NCI-H748 (cell line): ENCODE measurements at regions not wholly inside any gene's neighbourhood (a gene's known extent, or its start where the extent isn't known, plus 50 kb on each side); places are given as distances from the start of the nearest gene placed in this dataset.
A peak's percentile ranks its signal among the peaks of the same experiment; 100 is the strongest.

ENCODE experiments used
- DNase-seq: peaks from one replicate; lab custom pipeline; 2025; ENCODE audit not compliant: unreplicated experiment; lab: John Stamatoyannopoulos, UW

DNA sequence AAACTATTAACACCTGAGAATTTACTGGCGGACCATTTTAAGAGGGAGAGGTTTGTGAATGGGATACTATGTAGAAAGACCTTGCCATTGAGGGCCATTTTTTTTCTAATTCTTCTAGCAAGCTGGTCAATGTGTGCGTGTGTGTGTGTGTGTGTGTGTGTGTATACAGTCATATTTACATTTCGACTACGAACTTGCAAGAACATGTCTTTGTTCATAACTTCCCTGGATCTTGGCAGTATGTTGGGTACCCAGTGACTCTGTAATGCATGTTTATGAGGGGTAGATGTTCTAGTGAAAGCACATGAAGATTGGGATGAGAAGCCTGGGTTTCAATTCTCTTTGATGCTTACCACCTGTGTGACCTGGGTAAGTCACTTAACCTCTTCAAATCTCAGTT, 133.6 kb downstream of the UBE2E3 start:
- no peak for DNase-seq

DNA sequence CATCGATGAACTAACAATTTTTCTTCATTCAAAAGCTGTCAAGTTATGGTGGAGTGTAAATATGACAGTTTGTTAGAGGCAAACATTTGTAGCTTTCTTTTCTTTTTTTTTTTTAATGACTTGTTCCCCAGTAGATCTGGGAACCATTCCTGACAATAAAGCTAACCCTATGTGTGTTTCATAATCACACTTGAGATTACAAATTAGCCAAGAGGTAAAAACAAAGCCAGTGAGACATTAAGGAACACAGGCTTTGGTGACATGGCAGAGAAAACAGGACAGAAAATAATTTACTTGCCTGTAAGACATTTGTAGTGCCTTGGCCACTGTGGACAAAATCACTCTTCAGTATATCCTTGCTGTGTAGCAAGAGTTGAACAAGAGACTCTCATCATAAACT, 135.9 kb downstream of the UBE2E3 start:
- DNase-seq = no peak

- peak; percentile 58 for DNase-seq
Observed at GRCh38 chr2:181117206-181117925, 137.0 kb downstream of the UBE2E3 start.

DNA sequence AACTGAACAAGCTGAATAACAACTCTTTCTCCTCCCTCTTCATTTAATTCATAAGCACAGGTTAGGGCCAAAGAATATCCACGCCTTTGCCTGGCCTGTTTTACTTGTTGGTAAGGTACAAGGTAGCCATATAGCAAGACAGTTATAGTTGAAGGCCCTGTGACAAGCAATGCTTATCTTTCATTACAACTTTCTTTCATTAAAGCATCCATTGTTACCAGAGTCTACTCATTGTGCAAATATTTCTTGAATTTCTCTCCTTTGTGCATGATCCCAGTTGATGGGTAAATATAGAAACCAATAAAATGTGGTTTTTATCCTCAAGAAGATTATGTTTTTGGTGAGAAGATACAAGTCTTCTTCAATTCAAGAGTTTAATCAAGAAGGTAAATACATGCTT, 140.2 kb downstream of the UBE2E3 start:
- DNase-seq = no peak

DNA sequence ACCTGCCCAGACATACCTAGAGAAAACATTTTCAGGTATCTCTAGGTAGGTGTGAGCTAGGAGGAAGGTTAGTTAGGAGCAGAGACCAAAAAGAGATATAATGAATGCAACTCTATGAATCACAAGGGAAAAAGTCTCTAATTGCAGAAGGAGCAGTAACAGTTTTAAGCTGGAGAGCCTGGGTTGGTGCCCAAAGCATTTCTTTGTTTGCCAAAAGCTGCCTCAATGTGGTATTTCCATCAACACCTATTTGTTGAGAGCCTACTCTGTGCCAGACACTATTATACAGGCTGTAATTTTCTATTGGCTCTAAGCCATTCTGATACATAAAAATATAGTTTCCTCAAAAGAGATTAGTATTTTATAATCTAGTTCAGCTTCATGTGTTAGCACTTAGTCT, 141.6 kb downstream of the UBE2E3 start:
- DNase-seq = no peak

DNA sequence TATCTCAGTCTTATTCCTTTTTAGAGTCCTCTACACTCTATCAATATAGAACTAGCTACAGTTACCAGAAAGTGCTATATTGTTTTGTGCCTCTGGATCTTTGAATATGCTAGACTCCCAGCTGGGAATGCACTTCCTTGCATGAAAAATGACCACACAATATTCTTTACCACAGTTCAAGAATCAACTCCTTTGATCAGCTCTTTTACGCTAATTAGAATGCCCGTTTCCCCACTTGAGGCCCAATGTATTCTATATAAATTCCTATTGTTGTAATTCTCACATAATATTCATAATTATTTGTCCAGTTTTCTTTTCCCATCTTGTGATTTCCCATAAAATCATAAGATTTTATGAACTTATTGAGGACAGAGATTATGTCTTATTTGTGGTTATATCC, 142.2 kb downstream of the UBE2E3 start:
- DNase-seq = no peak

GRCh38 chr2:181123798-181124231, 143.4 kb downstream of the UBE2E3 start:
- DNase-seq = peak; percentile 18

DNA sequence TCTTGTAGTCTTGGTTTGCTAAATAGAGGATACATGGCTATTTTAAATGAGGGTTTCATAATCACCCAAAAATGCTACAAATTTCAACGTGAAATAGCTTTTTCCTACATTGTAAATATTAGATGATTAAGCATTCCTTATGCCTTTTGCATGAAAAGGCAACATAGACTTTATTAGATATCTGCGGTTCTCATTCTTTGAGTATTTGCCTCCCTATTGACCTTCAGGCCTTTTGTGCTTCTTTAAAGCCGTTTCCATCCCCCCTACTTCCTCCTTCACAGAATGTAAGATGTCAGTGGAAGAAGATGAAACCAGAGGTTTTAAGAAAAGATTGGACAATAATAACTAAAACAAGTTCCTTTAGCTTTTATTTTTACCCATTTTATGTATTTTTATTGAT, 144.1 kb downstream of the UBE2E3 start:
- DNase-seq = no peak

DNA sequence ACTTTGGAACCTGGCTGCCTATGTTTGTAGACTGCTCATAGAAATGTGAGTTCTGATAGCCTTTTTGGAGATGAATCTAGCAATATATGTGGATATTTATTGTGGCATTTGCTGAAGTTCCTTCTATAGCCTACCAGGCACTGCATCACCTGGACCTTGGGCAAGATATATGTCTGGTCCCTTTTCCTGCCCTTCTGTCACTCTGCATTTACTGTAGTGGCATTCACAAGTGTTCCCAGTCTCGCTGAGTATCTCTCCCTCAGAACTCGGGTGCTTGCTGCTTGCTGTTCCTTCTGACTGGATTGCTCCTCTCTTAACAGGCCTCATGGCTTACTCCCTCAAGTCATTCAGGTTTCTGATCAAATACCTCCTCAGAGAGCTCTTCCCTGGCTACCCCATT, 145.0 kb downstream of the UBE2E3 start:
- DNase-seq = no peak

- no peak for DNase-seq
Observed at GRCh38 chr2:181126311-181126868, 146.0 kb downstream of the UBE2E3 start.

- no peak for DNase-seq
Observed at GRCh38 chr2:181128199-181128598, 147.8 kb downstream of the UBE2E3 start.

GRCh38 chr2:181129364-181130056, 149.1 kb downstream of the UBE2E3 start:
- DNase-seq = no peak

GRCh38 chr2:181130686-181131085, 150.3 kb downstream of the UBE2E3 start:
- no peak for DNase-seq

DNA sequence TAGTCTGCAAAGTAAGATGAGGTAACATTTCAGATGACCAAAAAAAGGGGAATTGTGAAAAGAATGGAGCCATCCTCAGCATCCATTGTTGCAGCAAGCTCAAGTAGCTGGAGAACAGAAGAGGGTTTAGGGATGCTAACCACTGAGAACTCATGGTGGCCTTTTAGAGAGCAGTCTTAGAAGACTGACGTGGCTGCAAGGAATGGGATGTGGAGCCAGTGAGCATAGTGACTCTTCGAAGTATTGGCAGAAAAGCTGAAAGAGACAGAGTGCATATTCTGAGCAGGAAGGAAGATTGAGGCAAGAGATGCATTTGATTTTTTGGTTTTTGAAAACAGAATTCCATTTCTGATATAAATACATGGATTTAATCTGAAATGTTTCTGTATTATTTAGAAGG, 151.2 kb downstream of the UBE2E3 start:
- DNase-seq = no peak

DNA sequence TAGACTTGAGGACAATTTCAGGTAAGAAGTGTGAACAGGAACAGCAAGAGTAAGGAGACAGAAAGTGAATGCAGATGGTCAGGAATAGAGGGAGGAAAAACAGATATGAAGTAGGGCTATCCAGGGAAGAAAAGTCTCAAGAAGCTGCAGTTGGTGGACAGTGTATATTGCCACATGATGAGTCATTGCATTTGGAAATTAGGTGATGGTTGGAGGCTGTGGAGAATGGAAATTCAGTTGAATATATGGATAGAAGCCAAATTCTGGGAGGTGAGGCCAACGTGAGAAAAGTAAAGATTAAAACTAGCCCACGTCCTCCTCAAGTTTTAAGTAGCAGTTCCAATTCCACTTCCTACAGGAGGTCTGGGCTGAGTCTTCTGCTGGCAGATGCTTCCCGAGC, 158.4 kb downstream of the UBE2E3 start:
- DNase-seq = no peak

DNA sequence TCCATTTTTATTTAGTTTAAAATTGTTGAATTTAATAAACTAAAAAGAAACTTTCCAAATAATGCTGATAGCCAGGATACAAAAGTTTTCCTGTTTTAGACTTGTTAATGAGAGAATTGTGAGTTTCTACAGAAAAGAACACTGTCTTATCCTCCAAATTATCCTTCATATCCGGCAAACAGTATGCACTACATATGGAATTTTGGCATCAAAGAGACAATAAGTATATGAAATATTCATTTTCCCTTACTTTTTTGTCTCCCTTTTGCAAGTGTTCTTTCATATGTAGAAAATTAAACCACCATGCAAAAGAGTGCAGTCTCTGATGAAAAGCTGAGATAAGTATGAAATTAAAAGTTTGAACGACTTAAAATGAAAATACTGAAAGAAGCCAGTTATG, 159.4 kb downstream of the UBE2E3 start:
- no peak for DNase-seq

GRCh38 chr2:181140414-181140813, 160.0 kb downstream of the UBE2E3 start:
- peak; percentile 32 for DNase-seq

GRCh38 chr2:181140928-181141327, 160.5 kb downstream of the UBE2E3 start:
- DNase-seq = no peak

DNA sequence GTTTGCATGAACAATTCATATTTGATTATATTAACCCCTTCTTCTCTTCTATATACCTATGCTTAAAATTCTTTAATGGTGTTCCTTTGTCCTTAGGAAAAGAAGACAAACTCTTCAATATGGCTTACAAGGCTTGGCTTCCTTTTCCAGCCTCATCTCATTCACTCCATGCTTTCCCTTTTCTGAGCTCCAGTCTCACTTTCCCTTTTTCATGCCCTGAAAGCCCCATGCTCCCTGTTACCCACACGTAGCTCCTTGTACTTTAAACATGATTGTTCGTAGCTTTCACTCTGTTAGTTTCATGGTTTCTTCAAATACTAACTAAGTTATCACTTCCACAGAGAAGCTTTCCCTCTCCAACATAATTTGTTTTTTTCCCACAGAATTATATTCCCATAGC, 161.3 kb downstream of the UBE2E3 start:
- DNase-seq = no peak

DNA sequence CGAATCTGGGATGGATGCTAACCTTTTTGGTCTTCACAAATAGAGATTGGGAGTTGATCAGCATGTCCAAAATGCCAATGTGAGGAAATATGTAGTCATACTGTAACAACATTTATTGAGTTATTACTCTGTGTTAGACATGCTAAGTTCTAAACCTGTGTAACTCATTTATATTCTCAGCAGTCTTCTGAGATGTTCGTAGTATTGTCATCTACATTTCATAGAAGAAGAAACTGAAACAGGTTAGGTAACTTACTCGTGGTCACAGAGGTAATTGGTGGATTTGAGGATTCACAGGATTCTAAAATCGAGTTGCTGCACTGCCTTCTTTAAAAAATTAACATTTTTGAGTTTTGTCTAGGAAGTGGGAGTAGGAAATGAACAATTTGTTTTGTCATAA, 162.1 kb downstream of the UBE2E3 start:
- DNase-seq = no peak

DNA sequence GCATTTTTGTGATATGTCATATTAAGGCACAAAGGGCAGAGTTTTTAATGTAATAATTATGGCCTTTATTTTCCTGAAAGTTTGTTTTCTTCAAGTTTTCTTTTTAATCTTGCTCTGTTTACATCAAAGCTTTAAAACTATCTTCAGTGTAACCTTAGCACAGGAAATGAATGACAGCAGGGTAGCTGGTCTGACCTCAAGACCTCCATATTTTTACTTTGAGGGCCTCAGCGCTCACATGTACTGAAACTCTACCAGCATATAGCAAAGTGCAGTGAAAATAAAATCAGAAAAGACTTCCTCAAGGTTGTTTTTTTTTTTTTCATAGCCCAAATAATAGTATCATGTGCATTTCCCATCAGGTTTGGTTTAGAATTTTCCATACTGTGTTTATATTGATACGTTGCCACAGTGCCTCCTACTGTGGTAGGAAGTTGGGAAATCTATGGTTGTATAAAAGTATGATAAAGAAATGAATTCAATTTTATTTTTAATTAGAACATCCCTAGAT, 163.4 kb downstream of the UBE2E3 start:
- no peak for DNase-seq

DNA sequence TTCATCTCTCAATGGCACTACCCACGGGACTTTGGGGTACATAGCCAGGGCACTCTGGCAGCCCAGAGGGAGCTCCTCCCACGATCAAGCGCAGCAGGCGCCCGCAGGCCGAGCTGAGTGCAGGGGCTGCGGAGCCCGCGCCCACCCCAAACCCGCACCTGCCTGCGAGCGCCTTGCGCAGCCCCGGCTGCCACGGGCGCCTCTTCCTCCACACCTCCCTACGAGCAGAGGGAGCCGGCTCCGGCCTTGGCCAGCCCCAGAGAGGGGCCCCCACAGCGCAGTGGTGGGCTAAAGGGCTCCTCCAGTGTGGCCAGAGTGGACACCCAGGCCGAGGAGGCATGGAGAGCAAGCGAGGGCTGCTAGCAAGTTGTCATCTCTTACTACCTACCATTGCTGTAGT, 165.2 kb downstream of the UBE2E3 start:
- no peak for DNase-seq
